IMR-90 (cell line): ENCODE measurements at regions not wholly inside any gene's neighbourhood (a gene's known extent, or its start where the extent isn't known, plus 50 kb on each side); places are given as distances from the start of the nearest gene placed in this dataset.

Experiments used
- ATAC-seq: fragments of 200-7000 bp; cut with Tn5 transposase; 2 replicates; pipeline ENCODE4 v1.9.1; 2020; ENCODE audit warnings: low read depth, mild to moderate bottlenecking, moderate library complexity
- BruUV-seq: library from RNA; stranded (reverse); fragments of 400-500 nt; replicated peaks from 2 replicates; lab custom pipeline; 2021; lab: Mats Ljungman, UMichigan
- CTCF ChIA-PET: fragments of 300-600 bp; formaldehyde crosslinking; extraction: SDS; loops from one replicate; lab custom pipeline; 2021; ENCODE audit warnings: antibody characterized with exemption; lab: Yijun Ruan, JAX
- POLR2A ChIA-PET: fragments of 300-600 bp; sonication (Branson Sonifier 250); formaldehyde crosslinking; loops from one replicate; lab custom pipeline; 2022; ENCODE audit warnings: antibody characterized with exemption; ENCODE audit not compliant: unreplicated experiment; lab: Charles Lee
- DNase-seq: peaks from one replicate; pipeline ENCODE4 v3.0.0; 2013
- H2AFZ ChIP-seq: replicated peaks from 2 replicates; pipeline ENCODE3; 2013; ENCODE audit warnings: low read length, mild to moderate bottlenecking; ENCODE audit not compliant: poor library complexity
- H2AK5ac ChIP-seq: 2 replicates; pipeline ENCODE4 v1.6.1; 2013; ENCODE audit warnings: low read depth, low read length, inconsistent platforms
- H2AK9ac ChIP-seq: replicated peaks from 2 replicates; pipeline ENCODE3; 2013; ENCODE audit warnings: mild to moderate bottlenecking, low read depth, low read length, moderate library complexity; ENCODE audit not compliant: poor library complexity
- H2BK120ac ChIP-seq: 2 replicates; pipeline ENCODE4 v1.6.1; 2013; ENCODE audit warnings: low read depth, low read length, inconsistent platforms
- H2BK15ac ChIP-seq: 3 replicates; pipeline ENCODE4 v1.6.1; 2013; ENCODE audit warnings: low read depth, low read length, inconsistent platforms
- H2BK20ac ChIP-seq: 2 replicates; pipeline ENCODE4 v1.6.1; 2013; ENCODE audit warnings: low read depth, mild to moderate bottlenecking, inconsistent platforms, low read length, moderate library complexity
- H2BK5ac ChIP-seq: 2 replicates; pipeline ENCODE4 v1.6.1; 2013; ENCODE audit warnings: mild to moderate bottlenecking, low read depth, low read length, inconsistent platforms; ENCODE audit not compliant: poor library complexity, severe bottlenecking
- H3K14ac ChIP-seq: replicated peaks from 2 replicates; pipeline ENCODE4 v1.6.1; 2013; ENCODE audit warnings: low read depth, low read length, inconsistent platforms
- H3K18ac ChIP-seq: 2 replicates; pipeline ENCODE4 v1.6.1; 2013; ENCODE audit warnings: low read depth, low read length, control low read depth
- H3K23ac ChIP-seq: 2 replicates; pipeline ENCODE4 v1.6.1; 2013; ENCODE audit warnings: low read depth, low read length, inconsistent platforms
- H3K27ac ChIP-seq: 2 replicates; pipeline ENCODE4 v1.5.1; 2013; ENCODE audit warnings: mild to moderate bottlenecking, control low read depth, low read length; ENCODE audit not compliant: insufficient read depth
- H3K27me3 ChIP-seq: 2 replicates; pipeline ENCODE4 v1.6.1; 2013; ENCODE audit warnings: low read length; ENCODE audit not compliant: control insufficient read depth, insufficient read depth
- H3K36me3 ChIP-seq: 2 replicates; pipeline ENCODE4 v1.6.1; 2013; ENCODE audit warnings: low read length, mixed read lengths; ENCODE audit not compliant: control insufficient read depth, insufficient read depth
- H3K4ac ChIP-seq: 2 replicates; pipeline ENCODE4 v1.6.1; 2013; ENCODE audit warnings: low read depth, low read length, inconsistent platforms
- H3K4me1 ChIP-seq: 2 replicates; pipeline ENCODE4 v1.6.1; 2013; ENCODE audit warnings: low read length, mixed read lengths; ENCODE audit not compliant: control insufficient read depth, insufficient read depth
- H3K4me2 ChIP-seq: 2 replicates; pipeline ENCODE4 v1.6.1; 2013; ENCODE audit warnings: low read depth, mild to moderate bottlenecking, control low read depth, low read length, moderate library complexity
- H3K4me3 ChIP-seq: 2 replicates; pipeline ENCODE4 v1.5.1; 2013; ENCODE audit warnings: low read depth, mild to moderate bottlenecking, control low read depth, low read length, moderate library complexity; ENCODE audit not compliant: insufficient read depth
- H3K56ac ChIP-seq: 2 replicates; pipeline ENCODE4 v1.6.1; 2013; ENCODE audit warnings: low read length, inconsistent platforms; ENCODE audit not compliant: insufficient read depth; ENCODE audit errors: extremely low read depth
- H3K79me1 ChIP-seq, 2 experiments: 2 replicates each; pipeline ENCODE4 v1.6.1; 2013; ENCODE audit warnings: low read length in 2 of 2, inconsistent platforms in 1 of 2, low read depth in 1 of 2
- H3K9ac ChIP-seq: 2 replicates; pipeline ENCODE4 v1.6.1; 2013; ENCODE audit warnings: low read depth, low read length, control low read depth
- H3K9me1 ChIP-seq: 2 replicates; pipeline ENCODE4 v1.6.1; 2013; ENCODE audit warnings: low read length, inconsistent platforms; ENCODE audit not compliant: insufficient read depth
- H3K9me3 ChIP-seq: 2 replicates; pipeline ENCODE4 v1.6.1; 2013; ENCODE audit warnings: low read length; ENCODE audit not compliant: control insufficient read depth, insufficient read depth
- H4K20me1 ChIP-seq: 2 replicates; pipeline ENCODE4 v1.6.1; 2013; ENCODE audit warnings: low read length, inconsistent platforms; ENCODE audit not compliant: insufficient read depth
- H4K5ac ChIP-seq: 2 replicates; pipeline ENCODE4 v1.6.1; 2013; ENCODE audit warnings: mild to moderate bottlenecking, low read depth, low read length, control low read depth
- H4K8ac ChIP-seq, 2 experiments: 2 replicates each; pipeline ENCODE4 v1.6.1; 2013; ENCODE audit warnings: low read depth in 2 of 2, low read length in 2 of 2, control low read depth in 1 of 2, inconsistent platforms in 1 of 2
- H4K91ac ChIP-seq: 2 replicates; pipeline ENCODE4 v1.6.1; 2013; ENCODE audit warnings: low read depth, low read length, inconsistent platforms; ENCODE audit not compliant: insufficient read depth
- MAFK ChIP-seq: IDR thresholded peaks from 2 replicates; pipeline ENCODE4 v1.6.1; 2012; ENCODE audit warnings: low read depth, low read length, improper control_type of control experiment
- RFX5 ChIP-seq: IDR thresholded peaks from 2 replicates; pipeline ENCODE4 v1.8.0; 2012; ENCODE audit warnings: low read depth, mild to moderate bottlenecking, low read length, moderate library complexity
- WGBS, 2 experiments: methylation state at CpG; one replicate each; pipeline versions ENCODE4 v1.1.5 to v1.1.7; 2013; ENCODE audit warnings: missing lambda C conversion rate in 2 of 2; ENCODE audit not compliant: insufficient read length in 1 of 2; ENCODE audit errors: extremely low coverage in 2 of 2; 5-methylcytosine and 5-hydroxymethylcytosine counted together
- dilution Hi-C: fragments of 300-500 bp; cut with HindIII; formaldehyde crosslinking; loops from one replicate; pipeline ENCODE4 v1.14.3; 2018; ENCODE audit warnings: low sequenced_read_pairs; ENCODE audit not compliant: unreplicated experiment
- in situ Hi-C: fragments of 300-500 bp; cut with MboI; formaldehyde crosslinking; loops from 3 replicates; pipeline ENCODE4 v1.14.3; 2019; ENCODE audit warnings: low sequenced_read_pairs, inconsistent platforms, mixed read lengths
- intact Hi-C: fragments of 100-400 bp; cut with micrococcal nuclease; formaldehyde crosslinking; loops from 2 replicates; pipeline ENCODE4 v1.10.0; 2022

GRCh38 chr14:40467969-40468368 lies 1035.7 kb upstream of the FBXO33 start:
- no peak overlapping the region for H2BK5ac ChIP-seq
- no peaks in the 10 kb centered on the region for H3K79me1 ChIP-seq
- peaks cover 8% of the 10 kb centered on the region for H3K9me3 ChIP-seq
- H4K5ac ChIP-seq: no peak overlapping the region
- DNase-seq: no peak
- no peaks in the 10 kb centered on the region for H3K9me1 ChIP-seq
- no peak overlapping the region for H3K14ac ChIP-seq
- no peak overlapping the region for H4K91ac ChIP-seq
- intact Hi-C loops: no loop called here
- in situ Hi-C loops: no loop called here
- H4K20me1 ChIP-seq: no peaks in the 10 kb centered on the region
- BruUV-seq: no TSS peak
- H3K4me3 ChIP-seq: no peak overlapping the region
- dilution Hi-C loops: no loop called here
- no peaks in the 10 kb centered on the region for H3K4me1 ChIP-seq
- H4K8ac ChIP-seq: no peak overlapping the region
- H3K18ac ChIP-seq: no peak overlapping the region
- H3K36me3 ChIP-seq: no peaks in the 10 kb centered on the region
- no peak for ATAC-seq
- H2AK5ac ChIP-seq: no peak overlapping the region
- H2AFZ ChIP-seq: no peak overlapping the region
- POLR2A ChIA-PET: no interaction called here
- no peak overlapping the region for H3K23ac ChIP-seq
- no peak overlapping the region for H2BK120ac ChIP-seq
- no peak overlapping the region for H3K4me2 ChIP-seq
- CTCF ChIA-PET: no interaction called here
- H3K27ac ChIP-seq: no peak overlapping the region
- H3K9ac ChIP-seq: no peak overlapping the region
- no peak overlapping the region for H2AK9ac ChIP-seq
- no peaks in the 10 kb centered on the region for H3K27me3 ChIP-seq
- no peak overlapping the region for H2BK15ac ChIP-seq
- no peak for TF ChIP-seq RFX5
- peak; percentile 37 for TF ChIP-seq MAFK
- no peak overlapping the region for H2BK20ac ChIP-seq
- WGBS, 2 experiments: no CpG with 5 or more reads among the region's 1 CpG
- H3K56ac ChIP-seq: no peak overlapping the region
- no peak overlapping the region for H3K4ac ChIP-seq
